ENCODE measurements at regions not wholly inside any gene's neighbourhood (a gene's known extent, or its start where the extent isn't known, plus 50 kb on each side); places are given as distances from the start of the nearest gene placed in this dataset.

- TF ChIP-seq SMAD4 (CRISPR knock-in tag; IDR thresholded peaks at IDR 0.05) (no peak), IRF2 (CRISPR knock-in tag; IDR thresholded peaks at IDR 0.05; ENCODE audit: borderline replicate concordance, low read depth) (no peak), OVOL2 (CRISPR knock-in tag; IDR thresholded peaks at IDR 0.05; ENCODE audit: borderline replicate concordance) (no peak), MLX (CRISPR knock-in tag; IDR thresholded peaks at IDR 0.05) (no peak), SP1 (CRISPR knock-in tag; conservative IDR thresholded peaks at IDR 0.05) (no peak), ZNF532 (CRISPR knock-in tag; IDR thresholded peaks at IDR 0.05; ENCODE audit: borderline replicate concordance) (no peak), HMGXB4 (CRISPR knock-in tag; IDR thresholded peaks at IDR 0.05) (no peak), ZNF263 (CRISPR knock-in tag; IDR thresholded peaks at IDR 0.05; ENCODE audit: low read depth) (no peak), CBFB (CRISPR knock-in tag; IDR thresholded peaks at IDR 0.05; ENCODE audit: low read depth) (no peak), CDX4 (CRISPR knock-in tag; IDR thresholded peaks at IDR 0.05; ENCODE audit: borderline replicate concordance) (no peak), ZNF317 (CRISPR knock-in tag; IDR thresholded peaks at IDR 0.05; ENCODE audit: borderline replicate concordance, low read depth) (no peak), NR3C1 (CRISPR knock-in tag; conservative IDR thresholded peaks at IDR 0.05; ENCODE audit: low read depth) (no peak), ELF4 (CRISPR knock-in tag; IDR thresholded peaks at IDR 0.05; ENCODE audit: low read depth) (no peak), RELA (CRISPR knock-in tag; IDR thresholded peaks at IDR 0.05; ENCODE audit: borderline replicate concordance) (0 out of 2 replicates have a peak, but pooled peaks have one; percentile 54), ERG (CRISPR knock-in tag; IDR thresholded peaks at IDR 0.05) (peak; percentile 93), MXD4 (CRISPR knock-in tag; IDR thresholded peaks at IDR 0.05; ENCODE audit: borderline replicate concordance) (peak; percentile 70; the same call in 1 of the 2 replicates), CREB1 (CRISPR knock-in tag; IDR thresholded peaks at IDR 0.05) (no peak; the same call in 1 of the 2 replicates), PREB (CRISPR knock-in tag; IDR thresholded peaks at IDR 0.05; ENCODE audit: borderline replicate concordance) (no peak), EMX1 (CRISPR knock-in tag; IDR thresholded peaks at IDR 0.05) (peak; percentile 90), CTCF (IDR thresholded peaks at IDR 0.05) (no peak), GRHL2 (CRISPR knock-in tag; IDR thresholded peaks at IDR 0.05; ENCODE audit: insufficient replicate concordance, severe bottlenecking) (no peak), TP53 (CRISPR knock-in tag; IDR thresholded peaks at IDR 0.05) (no peak), E2F1 (CRISPR knock-in tag; IDR thresholded peaks at IDR 0.05) (0 out of 2 replicates have a peak, but pooled peaks have one; percentile 80)
These were observed 116.6 kb upstream of the UQCRFS1 start (continued) for GRCh38 chr19:29329460-29330134.

Data from WTC11 (cell line).